Activated B cell treated with CpG ODN at 0.5 μM for 24 hours (primary cell): ENCODE measurements at regions not wholly inside any gene's neighbourhood (a gene's known extent, or its start where the extent isn't known, plus 50 kb on each side); places are given as distances from the start of the nearest gene placed in this dataset.

Experiments used
- ATAC-seq: fragments of 200-7000 bp; cut with Tn5 transposase; one replicate; pipeline ENCODE4 v1.10.0; 2021; ENCODE audit warnings: low read depth, mild to moderate bottlenecking, moderate library complexity
- CTCF ChIA-PET: fragments of 350-600 bp; sonication (Branson Sonifier 250); formaldehyde crosslinking; loops from one replicate; lab custom pipeline; 2021; ENCODE audit warnings: antibody characterized with exemption; lab: Charles Lee
- POLR2A ChIA-PET: fragments of 350-600 bp; sonication (Branson Sonifier 250); formaldehyde crosslinking; loops from one replicate; lab custom pipeline; 2021; ENCODE audit warnings: antibody characterized with exemption; lab: Charles Lee
- DNase-seq: peaks from one replicate; pipeline ENCODE4 v3.0.0; 2022
- H3K27ac Mint-ChIP-seq: one replicate; pipeline ENCODE4 v1.8.0; 2020; ENCODE audit warnings: mixed read lengths
- H3K27me3 Mint-ChIP-seq: one replicate; pipeline ENCODE4 v1.8.0; 2021; ENCODE audit warnings: mixed read lengths
- H3K36me3 Mint-ChIP-seq: one replicate; pipeline ENCODE4 v1.8.0; 2021; ENCODE audit warnings: low read depth, mixed read lengths
- H3K4me1 Mint-ChIP-seq: one replicate; pipeline ENCODE4 v1.8.0; 2021; ENCODE audit warnings: mixed read lengths
- H3K4me3 Mint-ChIP-seq: one replicate; pipeline ENCODE4 v1.8.0; 2020; ENCODE audit warnings: mild to moderate bottlenecking, mixed read lengths
- H3K9me3 Mint-ChIP-seq: one replicate; pipeline ENCODE4 v1.8.0; 2020; ENCODE audit warnings: mixed read lengths
- intact Hi-C: fragments of 100-400 bp; cut with micrococcal nuclease; formaldehyde crosslinking; loops from one replicate; pipeline ENCODE4 v1.15.1; 2024
- TF ChIP-seq, protein P1 (sequence below): fragments of 200-600 bp; IDR thresholded peaks from one replicate; pipeline ENCODE4 v1.8.0; 2022; ENCODE audit warnings: antibody characterized with exemption, mild to moderate bottlenecking

DNA sequence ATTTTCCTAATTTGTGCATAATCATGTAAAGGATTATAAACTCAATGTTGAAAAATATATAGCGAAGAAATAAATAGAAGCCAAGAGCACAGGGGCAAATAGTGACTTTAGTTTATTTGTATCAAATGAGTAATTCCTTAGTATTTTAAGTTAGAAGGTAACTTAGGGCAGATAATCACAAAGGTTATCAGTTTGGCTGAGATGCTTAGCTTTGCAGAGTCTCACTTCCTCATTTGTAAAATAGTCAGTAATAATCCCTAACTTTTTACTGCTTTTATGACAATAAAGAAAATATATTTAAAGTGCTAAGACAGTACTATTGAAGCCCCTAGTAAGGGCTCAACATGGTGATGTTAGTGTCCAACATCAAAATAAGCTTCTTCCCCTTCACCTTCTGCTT is 297.4 kb upstream of the TUSC1 start:
- DNase-seq (no peak), ATAC-seq (no peak)
- no peak overlapping the region for H3K4me3 Mint-ChIP-seq
- no peaks in the 10 kb centered on the region for H3K36me3 Mint-ChIP-seq
- TF ChIP-seq, protein P1, sequence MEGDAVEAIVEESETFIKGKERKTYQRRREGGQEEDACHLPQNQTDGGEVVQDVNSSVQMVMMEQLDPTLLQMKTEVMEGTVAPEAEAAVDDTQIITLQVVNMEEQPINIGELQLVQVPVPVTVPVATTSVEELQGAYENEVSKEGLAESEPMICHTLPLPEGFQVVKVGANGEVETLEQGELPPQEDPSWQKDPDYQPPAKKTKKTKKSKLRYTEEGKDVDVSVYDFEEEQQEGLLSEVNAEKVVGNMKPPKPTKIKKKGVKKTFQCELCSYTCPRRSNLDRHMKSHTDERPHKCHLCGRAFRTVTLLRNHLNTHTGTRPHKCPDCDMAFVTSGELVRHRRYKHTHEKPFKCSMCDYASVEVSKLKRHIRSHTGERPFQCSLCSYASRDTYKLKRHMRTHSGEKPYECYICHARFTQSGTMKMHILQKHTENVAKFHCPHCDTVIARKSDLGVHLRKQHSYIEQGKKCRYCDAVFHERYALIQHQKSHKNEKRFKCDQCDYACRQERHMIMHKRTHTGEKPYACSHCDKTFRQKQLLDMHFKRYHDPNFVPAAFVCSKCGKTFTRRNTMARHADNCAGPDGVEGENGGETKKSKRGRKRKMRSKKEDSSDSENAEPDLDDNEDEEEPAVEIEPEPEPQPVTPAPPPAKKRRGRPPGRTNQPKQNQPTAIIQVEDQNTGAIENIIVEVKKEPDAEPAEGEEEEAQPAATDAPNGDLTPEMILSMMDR = no peak
- CTCF ChIA-PET = no interaction called here
- no peaks in the 10 kb centered on the region for H3K27me3 Mint-ChIP-seq
- POLR2A ChIA-PET = no interaction called here
- H3K9me3 Mint-ChIP-seq = no peaks in the 10 kb centered on the region
- no peak overlapping the region for H3K27ac Mint-ChIP-seq
- no peaks in the 10 kb centered on the region for H3K4me1 Mint-ChIP-seq
- intact Hi-C loops = no loop called here

DNA sequence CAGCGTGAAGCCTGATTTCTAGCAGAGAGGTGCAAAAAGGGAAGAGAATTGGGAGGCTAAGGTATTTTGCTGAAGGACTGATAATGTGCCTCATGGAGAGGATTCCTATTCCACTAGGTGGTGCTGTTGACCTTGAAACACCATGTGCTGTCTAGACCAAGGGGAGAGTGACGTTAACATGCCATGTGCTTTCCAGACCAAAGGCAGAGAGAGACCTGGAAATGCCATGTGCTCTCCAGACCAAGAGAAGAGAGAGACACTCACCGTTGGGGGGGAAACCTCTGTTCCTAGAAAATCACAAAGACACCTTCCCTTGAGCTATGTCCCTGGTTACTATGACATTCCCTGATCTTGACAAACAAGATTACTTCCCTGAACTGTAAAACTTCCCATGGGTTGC is 286.0 kb upstream of the TUSC1 start:
- no peaks in the 10 kb centered on the region for H3K4me1 Mint-ChIP-seq
- H3K4me3 Mint-ChIP-seq = no peak overlapping the region
- no peaks in the 10 kb centered on the region for H3K36me3 Mint-ChIP-seq
- H3K9me3 Mint-ChIP-seq = peaks cover 7% of the 10 kb centered on the region
- H3K27me3 Mint-ChIP-seq = no peaks in the 10 kb centered on the region
- DNase-seq (no peak), ATAC-seq (no peak)
- intact Hi-C loops = no loop called here
- ChIA-PET CTCF (no interaction called here), POLR2A (no interaction called here)
- H3K27ac Mint-ChIP-seq = no peak overlapping the region
- TF ChIP-seq, protein P1 = no peak

DNA sequence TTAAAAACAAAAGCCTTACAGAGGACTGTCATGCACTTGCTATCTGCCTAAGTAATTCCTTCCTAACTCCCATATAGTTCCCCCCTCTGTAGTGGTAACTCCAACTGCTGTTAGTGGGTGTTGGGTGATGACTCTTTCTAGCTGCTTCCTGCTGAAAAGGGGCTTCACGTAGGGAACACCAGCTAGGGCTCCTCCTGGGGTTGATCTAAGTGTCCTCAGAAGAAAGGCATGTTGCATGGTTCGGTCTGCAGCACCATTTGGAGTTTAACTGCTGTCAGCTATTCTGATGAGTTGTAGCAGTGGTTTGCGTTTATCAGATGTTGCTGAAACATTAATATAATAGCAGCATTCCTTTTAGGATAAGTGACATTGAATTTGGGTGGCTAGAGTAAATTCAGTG is 281.9 kb upstream of the TUSC1 start:
- DNase-seq (no peak), ATAC-seq (no peak)
- ChIA-PET POLR2A (no interaction called here), CTCF (no interaction called here)
- no peaks in the 10 kb centered on the region for H3K4me1 Mint-ChIP-seq
- H3K9me3 Mint-ChIP-seq = peaks cover 10% of the 10 kb centered on the region
- H3K27ac Mint-ChIP-seq = no peak overlapping the region
- no peaks in the 10 kb centered on the region for H3K36me3 Mint-ChIP-seq
- TF ChIP-seq, protein P1 = no peak
- intact Hi-C loops = no loop called here
- H3K4me3 Mint-ChIP-seq = no peak overlapping the region
- no peaks in the 10 kb centered on the region for H3K27me3 Mint-ChIP-seq

DNA sequence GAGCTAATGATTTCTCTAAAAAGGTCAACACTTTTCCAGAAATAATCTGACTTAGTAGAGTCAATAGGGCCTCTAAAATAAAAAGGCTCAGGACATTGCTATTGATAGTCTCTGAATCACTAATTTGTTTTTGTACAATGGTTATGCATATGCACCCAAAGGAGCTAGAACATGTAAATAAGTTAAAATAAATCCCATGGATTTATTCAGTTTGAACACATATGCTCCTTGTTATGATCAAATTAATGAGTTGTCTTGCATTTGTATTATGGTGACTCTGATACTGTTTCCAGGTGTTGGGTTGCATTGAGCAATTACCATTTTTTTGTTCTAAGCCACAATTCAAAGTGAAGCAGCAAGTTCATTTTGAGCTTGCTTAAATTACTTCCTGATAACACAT is 276.0 kb upstream of the TUSC1 start:
- DNase-seq (no peak), ATAC-seq (no peak)
- Mint-ChIP-seq H3K4me3 (no peak overlapping the region), H3K27ac (no peak overlapping the region), H3K9me3 (peaks cover 9% of the 10 kb centered on the region), H3K27me3 (no peaks in the 10 kb centered on the region), H3K36me3 (no peaks in the 10 kb centered on the region), H3K4me1 (no peaks in the 10 kb centered on the region)
- ChIA-PET POLR2A (no interaction called here), CTCF (no interaction called here)
- TF ChIP-seq, protein P1 = no peak
- intact Hi-C loops = no loop called here

DNA sequence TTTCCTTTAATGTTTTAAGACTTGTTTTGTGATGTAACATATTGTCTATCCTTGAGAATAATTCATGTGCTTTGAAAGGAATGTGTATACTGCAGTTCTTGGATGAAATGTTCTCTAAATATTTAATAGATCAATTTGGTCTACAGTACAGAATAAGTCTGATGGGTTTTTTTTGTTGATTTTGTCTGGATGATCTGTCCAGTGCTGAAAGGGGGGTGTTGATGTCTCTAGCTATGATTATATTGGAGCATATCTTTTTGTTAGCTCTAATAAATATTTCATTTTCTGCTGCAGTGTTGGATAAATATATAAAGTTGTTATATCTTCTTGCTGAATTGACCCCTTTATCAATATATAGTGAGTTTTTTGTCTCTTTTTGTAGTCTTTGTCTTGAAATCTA is 269.9 kb upstream of the TUSC1 start:
- Mint-ChIP-seq H3K36me3 (no peaks in the 10 kb centered on the region), H3K4me1 (no peaks in the 10 kb centered on the region), H3K4me3 (no peak overlapping the region), H3K9me3 (peaks cover 15% of the 10 kb centered on the region), H3K27me3 (no peaks in the 10 kb centered on the region), H3K27ac (no peak overlapping the region)
- CTCF ChIA-PET = no interaction called here
- intact Hi-C loops = no loop called here
- DNase-seq = no peak
- TF ChIP-seq, protein P1 = no peak
- ATAC-seq = no peak
- POLR2A ChIA-PET = no interaction called here
